ENCODE measurements at regions not wholly inside any gene's neighbourhood (a gene's known extent, or its start where the extent isn't known, plus 50 kb on each side); places are given as distances from the start of the nearest gene placed in this dataset.

- TF ChIP-seq EZH2phosphoT487 (IDR thresholded peaks at IDR 0.05; ENCODE audit: borderline replicate concordance, low read length): no peak
- TF ChIP-seq, protein P1, sequence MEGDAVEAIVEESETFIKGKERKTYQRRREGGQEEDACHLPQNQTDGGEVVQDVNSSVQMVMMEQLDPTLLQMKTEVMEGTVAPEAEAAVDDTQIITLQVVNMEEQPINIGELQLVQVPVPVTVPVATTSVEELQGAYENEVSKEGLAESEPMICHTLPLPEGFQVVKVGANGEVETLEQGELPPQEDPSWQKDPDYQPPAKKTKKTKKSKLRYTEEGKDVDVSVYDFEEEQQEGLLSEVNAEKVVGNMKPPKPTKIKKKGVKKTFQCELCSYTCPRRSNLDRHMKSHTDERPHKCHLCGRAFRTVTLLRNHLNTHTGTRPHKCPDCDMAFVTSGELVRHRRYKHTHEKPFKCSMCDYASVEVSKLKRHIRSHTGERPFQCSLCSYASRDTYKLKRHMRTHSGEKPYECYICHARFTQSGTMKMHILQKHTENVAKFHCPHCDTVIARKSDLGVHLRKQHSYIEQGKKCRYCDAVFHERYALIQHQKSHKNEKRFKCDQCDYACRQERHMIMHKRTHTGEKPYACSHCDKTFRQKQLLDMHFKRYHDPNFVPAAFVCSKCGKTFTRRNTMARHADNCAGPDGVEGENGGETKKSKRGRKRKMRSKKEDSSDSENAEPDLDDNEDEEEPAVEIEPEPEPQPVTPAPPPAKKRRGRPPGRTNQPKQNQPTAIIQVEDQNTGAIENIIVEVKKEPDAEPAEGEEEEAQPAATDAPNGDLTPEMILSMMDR (IDR thresholded peaks at IDR 0.05; ENCODE audit: low read depth, low read length, poor library complexity, severe bottlenecking): no peak
These were observed 122.9 kb upstream of the TTC29 start for GRCh38 chr4:147068564-147068963.

Measured in DOHH2 (cell line).